ENCODE measurements at regions not wholly inside any gene's neighbourhood (a gene's known extent, or its start where the extent isn't known, plus 50 kb on each side); places are given as distances from the start of the nearest gene placed in this dataset.

- ChIA-PET CTCF (no interaction called here), POLR2A (no interaction called here)
Observed at GRCh38 chr7:115083935-115084334, 162.0 kb downstream of the MDFIC start.

GRCh38 chr7:115081772-115082171, 159.9 kb downstream of the MDFIC start:
- DNase-seq (ENCODE audit: low read depth, low spot score) = no peak
- CTCF ChIA-PET = no interaction called here
- no peak overlapping the region for H3K4me3 ChIP-seq (ENCODE audit: low read depth, low read length)
- POLR2A ChIA-PET = no interaction called here
- no peak for TF ChIP-seq CTCF (IDR thresholded peaks at IDR 0.05; ENCODE audit: insufficient read depth, low read length, missing control alignments)

More at GRCh38 chr7:115083935-115084334, 162.0 kb downstream of the MDFIC start:
- no peak overlapping the region for H3K4me3 ChIP-seq (ENCODE audit: low read depth, low read length)
- no peak for DNase-seq (ENCODE audit: low read depth, low spot score)
- TF ChIP-seq CTCF (IDR thresholded peaks at IDR 0.05; ENCODE audit: insufficient read depth, low read length, missing control alignments) = no peak

- H3K4me3 ChIP-seq (ENCODE audit: low read depth, low read length) = no peak overlapping the region
- POLR2A ChIA-PET = no interaction called here
- no peak for TF ChIP-seq CTCF (IDR thresholded peaks at IDR 0.05; ENCODE audit: insufficient read depth, low read length, missing control alignments)
- CTCF ChIA-PET = interaction anchor here (1.5 kb wide), 1 partner anchor 14 kb away, joined by 4 read pairs; no protein-coding TSS in a partner anchor
- no peak for DNase-seq (ENCODE audit: low read depth, low spot score)
Observed at GRCh38 chr7:115078851-115079250, 157.0 kb downstream of the MDFIC start.

- ChIA-PET POLR2A (no interaction called here), CTCF (interaction anchor here (1.5 kb wide), 1 partner anchor 14 kb away, joined by 4 read pairs; no protein-coding TSS in a partner anchor)
- no peak overlapping the region for H3K4me3 ChIP-seq (ENCODE audit: low read depth, low read length)
- no peak for DNase-seq (ENCODE audit: low read depth, low spot score)
- TF ChIP-seq CTCF (IDR thresholded peaks at IDR 0.05; ENCODE audit: insufficient read depth, low read length, missing control alignments) = no peak
Observed at GRCh38 chr7:115078386-115078785, 156.5 kb downstream of the MDFIC start.

GRCh38 chr7:115070311-115070710, 148.4 kb downstream of the MDFIC start:
- no peak for TF ChIP-seq CTCF (IDR thresholded peaks at IDR 0.05; ENCODE audit: insufficient read depth, low read length, missing control alignments)
- ChIA-PET CTCF (interaction anchor here (0.9 kb wide), 1 partner anchor 36 kb away, joined by 3 read pairs; no protein-coding TSS in a partner anchor), POLR2A (no interaction called here)
- no peak for DNase-seq (ENCODE audit: low read depth, low spot score)
- H3K4me3 ChIP-seq (ENCODE audit: low read depth, low read length) = no peak overlapping the region
